ENCODE measurements at regions not wholly inside any gene's neighbourhood (a gene's known extent, or its start where the extent isn't known, plus 50 kb on each side); places are given as distances from the start of the nearest gene placed in this dataset.

- TF ChIP-seq, protein P1, sequence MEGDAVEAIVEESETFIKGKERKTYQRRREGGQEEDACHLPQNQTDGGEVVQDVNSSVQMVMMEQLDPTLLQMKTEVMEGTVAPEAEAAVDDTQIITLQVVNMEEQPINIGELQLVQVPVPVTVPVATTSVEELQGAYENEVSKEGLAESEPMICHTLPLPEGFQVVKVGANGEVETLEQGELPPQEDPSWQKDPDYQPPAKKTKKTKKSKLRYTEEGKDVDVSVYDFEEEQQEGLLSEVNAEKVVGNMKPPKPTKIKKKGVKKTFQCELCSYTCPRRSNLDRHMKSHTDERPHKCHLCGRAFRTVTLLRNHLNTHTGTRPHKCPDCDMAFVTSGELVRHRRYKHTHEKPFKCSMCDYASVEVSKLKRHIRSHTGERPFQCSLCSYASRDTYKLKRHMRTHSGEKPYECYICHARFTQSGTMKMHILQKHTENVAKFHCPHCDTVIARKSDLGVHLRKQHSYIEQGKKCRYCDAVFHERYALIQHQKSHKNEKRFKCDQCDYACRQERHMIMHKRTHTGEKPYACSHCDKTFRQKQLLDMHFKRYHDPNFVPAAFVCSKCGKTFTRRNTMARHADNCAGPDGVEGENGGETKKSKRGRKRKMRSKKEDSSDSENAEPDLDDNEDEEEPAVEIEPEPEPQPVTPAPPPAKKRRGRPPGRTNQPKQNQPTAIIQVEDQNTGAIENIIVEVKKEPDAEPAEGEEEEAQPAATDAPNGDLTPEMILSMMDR (IDR thresholded peaks at IDR 0.05) = no peak
- TF ChIP-seq, protein P2, sequence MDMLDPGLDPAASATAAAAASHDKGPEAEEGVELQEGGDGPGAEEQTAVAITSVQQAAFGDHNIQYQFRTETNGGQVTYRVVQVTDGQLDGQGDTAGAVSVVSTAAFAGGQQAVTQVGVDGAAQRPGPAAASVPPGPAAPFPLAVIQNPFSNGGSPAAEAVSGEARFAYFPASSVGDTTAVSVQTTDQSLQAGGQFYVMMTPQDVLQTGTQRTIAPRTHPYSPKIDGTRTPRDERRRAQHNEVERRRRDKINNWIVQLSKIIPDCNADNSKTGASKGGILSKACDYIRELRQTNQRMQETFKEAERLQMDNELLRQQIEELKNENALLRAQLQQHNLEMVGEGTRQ (CRISPR knock-in tag; IDR thresholded peaks at IDR 0.05) = no peak
- TF ChIP-seq MAX (CRISPR knock-in tag; IDR thresholded peaks at IDR 0.05) = no peak
- TF ChIP-seq, protein P3, sequence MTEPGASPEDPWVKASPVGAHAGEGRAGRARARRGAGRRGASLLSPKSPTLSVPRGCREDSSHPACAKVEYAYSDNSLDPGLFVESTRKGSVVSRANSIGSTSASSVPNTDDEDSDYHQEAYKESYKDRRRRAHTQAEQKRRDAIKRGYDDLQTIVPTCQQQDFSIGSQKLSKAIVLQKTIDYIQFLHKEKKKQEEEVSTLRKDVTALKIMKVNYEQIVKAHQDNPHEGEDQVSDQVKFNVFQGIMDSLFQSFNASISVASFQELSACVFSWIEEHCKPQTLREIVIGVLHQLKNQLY (CRISPR knock-in tag; IDR thresholded peaks at IDR 0.05) = no peak
- TF ChIP-seq TEAD4 (CRISPR knock-in tag; IDR thresholded peaks at IDR 0.05) = no peak
- TF ChIP-seq, protein P4, sequence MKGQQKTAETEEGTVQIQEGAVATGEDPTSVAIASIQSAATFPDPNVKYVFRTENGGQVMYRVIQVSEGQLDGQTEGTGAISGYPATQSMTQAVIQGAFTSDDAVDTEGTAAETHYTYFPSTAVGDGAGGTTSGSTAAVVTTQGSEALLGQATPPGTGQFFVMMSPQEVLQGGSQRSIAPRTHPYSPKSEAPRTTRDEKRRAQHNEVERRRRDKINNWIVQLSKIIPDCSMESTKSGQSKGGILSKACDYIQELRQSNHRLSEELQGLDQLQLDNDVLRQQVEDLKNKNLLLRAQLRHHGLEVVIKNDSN (CRISPR knock-in tag; IDR thresholded peaks at IDR 0.05) = no peak
- TF ChIP-seq E2F4 (CRISPR knock-in tag; IDR thresholded peaks at IDR 0.05; ENCODE audit: borderline replicate concordance, low read depth) = no peak
- TF ChIP-seq, protein P5, sequence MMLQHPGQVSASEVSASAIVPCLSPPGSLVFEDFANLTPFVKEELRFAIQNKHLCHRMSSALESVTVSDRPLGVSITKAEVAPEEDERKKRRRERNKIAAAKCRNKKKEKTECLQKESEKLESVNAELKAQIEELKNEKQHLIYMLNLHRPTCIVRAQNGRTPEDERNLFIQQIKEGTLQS (CRISPR knock-in tag; conservative IDR thresholded peaks at IDR 0.05) = no peak
These were observed 818.8 kb upstream of the TYRP1 start for GRCh38 chr9:11874414-11874813.
